G401 (cell line): ENCODE measurements at regions not wholly inside any gene's neighbourhood (a gene's known extent, or its start where the extent isn't known, plus 50 kb on each side); places are given as distances from the start of the nearest gene placed in this dataset.

ENCODE experiments used
- DNase-seq: peaks from one replicate; pipeline ENCODE4 v3.0.0-alpha.2; 2015; ENCODE audit warnings: low spot score
- in situ Hi-C: cut with HindIII; loops from 2 replicates; pipeline ENCODE4 v1.10.0; 2016; ENCODE audit warnings: low sequenced_read_pairs, mixed read lengths

- no peak for DNase-seq
- in situ Hi-C loops: no loop called here
These were observed 81.1 kb upstream of the STK26 start for GRCh38 chrX:131942034-131942433.

GRCh38 chrX:131944936-131945902 lies 77.9 kb upstream of the STK26 start:
- in situ Hi-C loops: no loop called here
- DNase-seq: no peak

GRCh38 chrX:131951166-131951565 lies 71.9 kb upstream of the STK26 start:
- no peak for DNase-seq
- in situ Hi-C loops: no loop called here

- no peak for DNase-seq
- in situ Hi-C loops: no loop called here
These were observed 67.9 kb upstream of the STK26 start for GRCh38 chrX:131955099-131955777.

GRCh38 chrX:131958724-131959123 lies 64.4 kb upstream of the STK26 start:
- DNase-seq: no peak
- in situ Hi-C loops: no loop called here

- in situ Hi-C loops: no loop called here
- DNase-seq: no peak
These were observed 52.8 kb upstream of the STK26 start for GRCh38 chrX:131970347-131970746.
